SK-N-SH (cell line): ENCODE measurements at regions not wholly inside any gene's neighbourhood (a gene's known extent, or its start where the extent isn't known, plus 50 kb on each side); places are given as distances from the start of the nearest gene placed in this dataset.

Experiments used
- EP300 ChIP-seq, 2 experiments: IDR thresholded peaks; 2 replicates each; pipeline versions ENCODE4 v1.4.0 to v1.6.1; 2012; ENCODE audit warnings: borderline replicate concordance in 1 of 2, low read depth in 1 of 2, low read length in 1 of 2
- YY1 ChIP-seq: IDR thresholded peaks from 2 replicates; pipeline ENCODE4 v1.4.0; 2012; ENCODE audit warnings: low read depth, mild to moderate bottlenecking

GRCh38 chr18:77520767-77521166 is 271.1 kb downstream of the GALR1 start:
- TF ChIP-seq YY1 = no peak
- TF ChIP-seq EP300 (IDR thresholded peaks at IDR 0.05; ENCODE audit: borderline replicate concordance in 1 of 2, low read depth in 1 of 2, low read length in 1 of 2) = no peak
